NCI-H2081 (cell line): ENCODE measurements at regions not wholly inside any gene's neighbourhood (a gene's known extent, or its start where the extent isn't known, plus 50 kb on each side); places are given as distances from the start of the nearest gene placed in this dataset.
"Not testable (repeated sequence)": the region's sequence is repeated elsewhere in the genome, so short reads cannot be mapped to it uniquely, and the experiment has no call there.

ENCODE experiments used
- DNase-seq, 2 experiments: peaks; one replicate each; lab custom pipeline; 2025; lab: John Stamatoyannopoulos, UW

GRCh38 chr9:110093871-110094270, 114.1 kb downstream of the C9orf152 start:
- no peak for DNase-seq

GRCh38 chr9:110095161-110095595, 112.8 kb downstream of the C9orf152 start:
- no peak for DNase-seq

- no peak for DNase-seq
Observed at GRCh38 chr9:110095776-110096175, 112.2 kb downstream of the C9orf152 start.

GRCh38 chr9:110096674-110097073, 111.3 kb downstream of the C9orf152 start:
- DNase-seq, result not testable (repeated sequence)

- DNase-seq, result peak; percentile 53 to 69
Observed at GRCh38 chr9:110099236-110100095, 108.5 kb downstream of the C9orf152 start.

- no peak for DNase-seq
Observed at GRCh38 chr9:110101531-110102161, 106.3 kb downstream of the C9orf152 start.

DNA sequence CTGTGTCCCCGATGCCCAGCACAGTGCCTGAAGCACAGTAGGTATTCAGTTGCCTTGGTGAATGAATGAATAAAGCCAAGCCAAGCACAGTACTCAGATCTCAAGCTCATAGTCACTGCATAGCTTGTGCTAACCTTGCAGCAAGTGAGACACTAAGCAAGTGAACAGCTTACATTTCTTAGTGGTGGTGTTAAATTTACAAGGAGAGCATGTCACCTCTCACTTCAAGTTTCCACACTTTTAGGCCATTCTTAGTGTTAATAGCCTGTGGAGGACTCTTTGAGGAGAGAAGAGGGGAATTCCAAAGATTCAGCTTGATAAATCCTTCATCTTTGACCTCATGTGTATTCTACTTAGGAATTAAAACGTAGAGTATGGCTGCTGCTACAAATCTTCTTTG, 104.7 kb downstream of the C9orf152 start:
- no peak for DNase-seq

- DNase-seq, result no peak
Observed at GRCh38 chr9:110104261-110104809, 103.6 kb downstream of the C9orf152 start.

DNA sequence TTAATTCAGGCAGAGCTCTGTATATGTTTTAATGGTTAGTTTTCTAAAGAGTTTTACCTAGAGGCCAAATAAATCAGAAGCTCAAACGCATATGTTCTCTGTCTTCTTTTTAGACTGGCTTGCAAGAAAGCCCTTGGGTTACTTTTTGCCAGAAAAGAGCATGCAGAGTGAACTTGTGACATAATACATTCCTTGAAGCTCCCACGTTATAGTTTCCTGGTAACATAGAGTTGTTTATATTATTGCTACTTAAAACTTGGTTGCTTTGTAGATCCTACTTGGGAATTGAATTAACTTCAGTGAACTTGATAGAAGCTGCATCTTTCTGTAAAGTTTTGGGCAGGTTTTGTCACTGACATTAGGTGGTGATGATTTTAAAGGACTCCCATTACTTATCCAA, 102.9 kb downstream of the C9orf152 start:
- no peak for DNase-seq

- no peak for DNase-seq
Observed at GRCh38 chr9:110106661-110107060, 101.3 kb downstream of the C9orf152 start.

- no peak for DNase-seq
Observed at GRCh38 chr9:110109333-110110092, 98.4 kb downstream of the C9orf152 start.

DNA sequence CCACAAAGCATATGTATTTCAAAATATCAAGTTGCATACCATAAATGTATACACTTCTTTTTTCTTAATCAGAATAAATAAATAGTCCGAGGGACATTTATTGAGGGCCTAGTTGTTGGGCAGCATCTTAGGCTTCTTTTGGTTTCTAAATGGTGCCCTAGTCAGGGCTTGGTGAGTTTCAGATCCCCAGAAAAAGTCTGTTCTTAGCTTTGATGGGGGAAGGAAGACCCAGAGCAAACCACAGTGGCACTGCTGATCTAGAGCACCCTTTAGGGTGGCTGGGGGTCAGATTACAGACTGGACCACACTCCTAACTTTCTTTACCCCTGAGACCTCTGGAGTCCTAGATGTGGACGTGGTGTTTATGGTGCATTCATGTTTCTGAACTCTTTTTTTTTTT, 97.8 kb downstream of the C9orf152 start:
- no peak for DNase-seq

GRCh38 chr9:110111868-110112267, 96.1 kb downstream of the C9orf152 start:
- no peak for DNase-seq

DNA sequence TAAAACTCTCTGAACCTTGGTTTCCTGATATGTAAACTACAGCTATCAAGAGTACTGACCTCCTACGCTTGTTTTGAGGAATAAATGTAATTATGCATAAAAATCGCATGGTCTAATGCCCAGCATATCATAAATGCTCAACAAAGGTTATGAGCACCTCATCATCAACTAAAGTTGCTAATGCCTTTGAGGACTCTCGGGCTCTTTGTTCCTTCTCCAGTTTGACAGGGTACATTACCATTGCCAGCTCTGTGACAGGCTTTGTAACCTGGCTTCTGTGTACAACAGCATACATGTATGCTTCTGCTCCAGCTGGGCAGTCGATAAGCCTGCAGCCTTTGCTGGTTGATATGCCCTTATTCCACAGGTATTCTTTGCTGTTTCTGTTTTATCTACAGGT, 95.2 kb downstream of the C9orf152 start:
- no peak for DNase-seq

DNA sequence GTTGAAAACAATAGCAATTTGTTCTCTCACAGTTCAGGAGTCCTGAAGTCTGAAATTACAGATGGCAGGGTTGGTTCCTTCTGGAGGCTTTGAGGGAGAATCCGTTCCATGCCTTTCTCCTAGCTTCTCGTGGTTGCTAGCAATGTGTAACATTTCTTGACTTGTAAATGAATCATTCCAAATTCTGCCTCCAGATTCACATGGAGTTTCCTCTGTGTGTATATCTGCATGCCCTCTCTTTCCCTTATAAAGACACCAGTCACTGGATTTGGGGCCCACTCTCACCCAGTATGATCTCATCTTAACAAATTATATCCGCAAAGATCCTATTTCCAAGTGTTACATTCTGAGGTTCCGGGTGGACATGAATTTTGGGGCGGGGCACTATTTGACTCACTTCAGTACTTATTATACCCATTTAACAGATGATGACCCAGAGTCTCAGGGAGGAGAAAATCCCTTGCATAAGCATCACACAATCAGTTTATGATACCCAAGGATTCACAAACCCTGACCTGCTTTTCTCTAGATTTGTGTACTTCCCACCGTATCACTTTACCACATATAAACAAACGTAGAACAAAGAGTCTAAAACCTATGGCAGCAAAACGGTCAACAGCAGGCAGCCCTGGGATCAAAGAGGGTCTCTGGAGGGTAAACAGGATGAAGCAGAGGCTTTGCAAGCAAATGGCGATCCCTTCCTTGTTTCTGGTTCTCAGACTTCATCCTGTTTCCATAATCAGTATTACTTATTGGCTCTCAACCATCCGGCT, 93.7 kb downstream of the C9orf152 start:
- no peak for DNase-seq

DNA sequence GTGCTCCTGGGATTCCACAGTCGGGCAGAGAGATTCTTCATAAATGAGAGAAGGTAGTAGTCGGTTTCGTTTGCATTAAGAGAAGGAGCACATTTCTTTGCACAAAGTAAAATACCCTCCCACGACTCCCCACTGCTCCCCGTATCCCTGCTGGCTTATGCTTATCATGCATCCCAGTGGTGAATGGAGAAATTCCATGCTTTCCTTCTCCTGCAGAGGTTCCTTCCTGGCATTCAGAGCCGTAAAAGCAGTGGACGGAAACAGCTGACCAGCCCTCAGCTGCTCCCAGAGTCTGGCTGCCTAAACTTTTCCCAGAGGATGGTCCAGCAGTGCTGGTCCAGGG, 93.1 kb downstream of the C9orf152 start:
- no peak for DNase-seq

GRCh38 chr9:110115341-110115820, 92.6 kb downstream of the C9orf152 start:
- DNase-seq, result no peak

- no peak for DNase-seq
Observed at GRCh38 chr9:110115826-110116542, 92.0 kb downstream of the C9orf152 start.

- DNase-seq, result no peak
Observed at GRCh38 chr9:110116543-110116885, 91.4 kb downstream of the C9orf152 start.

- DNase-seq, result no peak
Observed at GRCh38 chr9:110121170-110121569, 86.8 kb downstream of the C9orf152 start.
